VCaP (cell line): ENCODE measurements at regions not wholly inside any gene's neighbourhood (a gene's known extent, or its start where the extent isn't known, plus 50 kb on each side); places are given as distances from the start of the nearest gene placed in this dataset.

Experiments used
- H3K27ac ChIP-seq: fragments of 450-650 bp; 2 replicates; pipeline ENCODE4 v1.5.1; 2017
- CTCF ChIP-seq: fragments of 450-650 bp; conservative IDR thresholded peaks from 2 replicates; pipeline ENCODE4 v1.5.1; 2017; ENCODE audit warnings: mild to moderate bottlenecking, moderate library complexity

DNA sequence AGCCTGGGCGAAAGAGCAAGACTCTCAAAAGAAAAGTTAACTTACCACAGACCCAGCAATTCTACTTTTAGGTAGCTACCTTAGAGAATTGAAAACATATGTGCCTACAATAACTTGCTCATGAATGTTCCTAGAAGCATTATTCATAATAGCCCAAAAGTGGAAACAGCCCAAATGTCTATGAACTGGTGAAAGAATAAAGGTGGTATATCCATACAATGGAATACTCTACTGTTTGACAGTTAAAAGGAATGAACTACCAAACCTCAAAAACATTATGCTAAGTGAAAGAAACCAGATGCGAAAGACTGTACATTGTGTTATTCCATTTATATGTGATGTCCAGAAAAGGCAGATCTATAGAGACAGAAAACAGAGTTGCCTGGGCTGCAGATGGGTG lies 131.4 kb downstream of the UCHL1 start:
- TF ChIP-seq CTCF: no peak
- no peak overlapping the region for H3K27ac ChIP-seq

DNA sequence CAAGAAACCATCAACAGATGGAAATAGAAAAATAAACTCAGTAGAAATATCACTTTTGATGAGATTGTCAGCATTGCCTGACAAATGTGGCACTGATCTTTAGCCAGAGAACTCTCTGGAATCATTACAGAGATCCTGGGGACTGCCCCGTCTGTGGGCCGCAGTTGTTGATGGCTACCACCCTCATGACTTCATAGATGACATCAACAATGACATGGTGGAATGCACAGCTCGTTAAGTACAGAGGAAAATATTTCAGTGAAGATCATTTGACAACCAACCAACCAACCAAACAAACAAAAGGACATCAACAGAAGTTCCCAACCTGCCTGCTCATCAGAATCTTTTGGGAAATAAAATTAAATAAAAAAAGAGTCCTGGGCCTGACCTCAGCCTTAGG lies 132.6 kb downstream of the UCHL1 start:
- TF ChIP-seq CTCF: no peak
- no peak overlapping the region for H3K27ac ChIP-seq

- no peak for TF ChIP-seq CTCF
- H3K27ac ChIP-seq: no peak overlapping the region
Observed at GRCh38 chr4:41390661-41391060, 133.9 kb downstream of the UCHL1 start.

- H3K27ac ChIP-seq: no peak overlapping the region
- no peak for TF ChIP-seq CTCF
Observed at GRCh38 chr4:41391271-41391670, 134.5 kb downstream of the UCHL1 start.

DNA sequence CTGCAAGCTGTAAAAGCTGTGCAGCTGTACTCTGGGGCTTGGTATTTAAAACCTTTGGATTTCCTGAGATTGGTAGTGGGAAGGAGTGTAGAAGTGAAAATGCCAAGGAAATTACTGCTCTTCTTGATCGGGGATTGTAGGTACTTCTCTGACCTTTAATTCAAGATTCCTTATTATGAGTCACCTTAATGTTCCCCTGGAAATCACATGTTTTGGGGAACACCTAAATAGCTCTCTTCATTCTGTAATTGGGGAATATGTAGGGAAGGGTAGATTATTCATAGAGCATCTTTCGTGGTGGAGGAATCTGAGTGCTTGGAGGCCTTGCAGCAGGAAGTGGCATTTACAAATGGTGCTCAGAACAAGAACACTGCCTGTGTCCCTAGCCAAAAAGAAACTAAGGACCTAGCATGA lies 137.8 kb downstream of the UCHL1 start:
- H3K27ac ChIP-seq: no peak overlapping the region
- TF ChIP-seq CTCF: no peak

DNA sequence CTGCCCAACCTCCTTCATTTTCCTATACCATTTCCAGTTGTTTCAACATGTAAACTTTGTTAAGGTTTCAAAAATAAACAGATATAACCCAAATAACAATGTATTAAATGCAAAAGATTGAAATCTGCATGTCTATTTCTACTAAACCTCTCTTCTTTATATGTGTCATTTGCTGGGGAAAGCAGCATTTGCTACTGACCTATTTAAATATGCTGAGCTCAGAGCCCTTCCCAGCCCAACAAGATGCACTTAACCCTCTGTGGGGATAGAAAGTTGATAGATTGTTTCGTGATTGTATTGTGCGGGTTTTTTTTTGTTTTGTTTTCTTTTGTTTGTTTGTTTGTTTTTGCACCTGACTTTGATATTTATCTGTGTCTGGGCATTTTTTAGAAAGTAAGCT lies 139.5 kb downstream of the UCHL1 start:
- no peak for TF ChIP-seq CTCF
- H3K27ac ChIP-seq: no peak overlapping the region

GRCh38 chr4:41396869-41397268 lies 140.1 kb downstream of the UCHL1 start:
- no peak overlapping the region for H3K27ac ChIP-seq
- TF ChIP-seq CTCF: no peak

DNA sequence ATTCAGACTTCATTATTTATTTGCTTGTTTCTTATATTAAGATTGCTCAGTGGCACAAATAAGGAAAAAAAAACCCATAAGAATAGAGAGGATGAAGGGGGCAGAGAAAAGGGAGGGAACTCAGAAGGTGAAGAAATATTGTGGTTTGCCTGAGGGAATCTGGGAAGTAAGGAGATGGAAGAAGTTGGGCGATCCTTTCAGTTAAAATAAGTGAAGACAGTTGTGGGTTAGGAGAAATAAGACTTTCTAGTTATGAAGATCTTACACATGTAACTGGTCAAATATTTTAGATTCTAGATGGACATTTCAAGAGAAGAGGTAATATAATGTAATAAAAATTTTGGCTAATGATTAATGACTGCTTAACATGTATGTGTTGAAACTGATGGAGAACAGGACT lies 138.7 kb upstream of the LIMCH1 start:
- H3K27ac ChIP-seq: peak overlapping the region; percentile 33
- no peak for TF ChIP-seq CTCF
